DMS 273 treated with DMSO at 0.1 percent for 48 hours (cell line): ENCODE measurements at regions not wholly inside any gene's neighbourhood (a gene's known extent, or its start where the extent isn't known, plus 50 kb on each side); places are given as distances from the start of the nearest gene placed in this dataset.
A peak's percentile ranks its signal among the peaks of the same experiment; 100 is the strongest.
"Not testable (repeated sequence)": the region's sequence is repeated elsewhere in the genome, so short reads cannot be mapped to it uniquely, and the experiment has no call there.

ENCODE experiments used
- DNase-seq: peaks from one replicate; lab custom pipeline; 2025; lab: John Stamatoyannopoulos, UW

DNA sequence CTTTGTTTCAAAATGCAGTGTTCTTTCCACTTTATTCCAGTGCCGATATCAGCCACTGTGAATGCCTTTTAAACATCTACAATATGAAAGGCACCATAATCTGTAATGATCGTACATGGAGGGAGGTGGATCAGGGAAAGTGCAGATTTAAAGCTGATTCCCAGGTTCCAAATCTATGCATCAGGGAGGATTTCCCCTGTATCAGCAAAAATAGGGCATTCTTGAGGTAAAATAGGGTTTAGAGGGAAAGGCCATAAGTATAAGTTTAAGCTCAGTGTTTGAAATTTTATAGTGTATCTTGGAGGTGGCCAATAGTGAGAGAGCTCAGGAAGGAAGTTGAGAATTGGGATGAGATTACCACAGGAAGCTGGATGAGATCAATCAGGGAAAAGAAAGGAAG is 289.7 kb upstream of the ID4 start:
- DNase-seq = no peak

DNA sequence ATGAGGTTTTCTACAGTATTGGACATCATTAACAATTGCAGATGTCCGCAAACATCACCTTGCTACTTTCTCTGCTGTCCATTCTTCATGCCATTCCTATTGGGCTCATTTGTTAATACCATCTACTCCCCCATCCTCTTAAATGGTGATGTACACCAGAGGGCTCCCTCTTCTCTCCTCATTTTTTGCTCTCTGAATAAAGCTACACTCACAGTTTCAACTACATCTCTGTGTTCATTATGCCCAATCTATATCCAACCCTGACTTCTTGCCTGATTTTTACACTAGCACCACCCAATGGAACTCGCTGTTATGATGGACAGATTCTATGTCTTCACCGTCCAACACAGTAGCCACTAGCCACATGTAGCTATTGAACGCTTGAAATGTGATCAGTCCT is 288.1 kb upstream of the ID4 start:
- DNase-seq = no peak

- no peak for DNase-seq
Observed at GRCh38 chr6:19550380-19550779, 286.8 kb upstream of the ID4 start.

GRCh38 chr6:19551611-19552010 is 285.6 kb upstream of the ID4 start:
- no peak for DNase-seq

DNA sequence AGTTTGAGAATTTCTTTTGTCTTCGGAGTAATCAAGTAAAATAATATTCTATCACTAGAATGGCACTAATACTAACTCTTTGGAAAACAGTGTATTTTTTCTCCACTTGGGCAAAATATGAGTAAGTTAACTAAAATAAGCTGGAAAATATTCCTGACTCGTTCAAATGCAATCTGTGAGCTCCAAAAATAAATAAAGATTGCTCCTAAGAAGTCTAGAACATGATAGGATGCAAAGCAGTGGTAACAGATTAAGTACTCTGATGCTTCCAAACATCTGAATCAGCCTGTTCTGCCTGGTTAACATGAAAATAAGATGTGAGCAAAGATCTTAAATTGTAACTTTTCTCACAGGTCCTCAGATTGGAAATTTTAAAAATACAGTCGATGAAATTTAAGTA is 285.1 kb upstream of the ID4 start:
- DNase-seq = no peak

DNA sequence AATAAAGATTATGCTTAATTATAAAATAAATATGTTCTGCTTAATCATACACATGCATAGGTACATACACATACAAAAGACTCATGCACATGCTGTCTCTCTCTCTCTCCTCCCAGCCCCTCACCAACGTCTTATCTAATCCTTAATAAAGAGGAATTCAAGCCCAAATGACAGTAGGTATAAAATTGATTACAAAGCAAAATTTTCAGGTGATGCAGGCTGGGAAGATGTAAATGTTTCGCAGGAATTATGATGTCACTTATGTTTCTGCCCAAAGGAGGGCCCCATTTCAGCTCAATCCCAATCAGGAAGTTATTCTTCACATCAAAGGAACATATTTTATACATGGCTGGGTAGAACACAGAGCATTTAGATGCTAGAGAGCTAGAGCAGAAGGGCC is 284.6 kb upstream of the ID4 start:
- no peak for DNase-seq

DNA sequence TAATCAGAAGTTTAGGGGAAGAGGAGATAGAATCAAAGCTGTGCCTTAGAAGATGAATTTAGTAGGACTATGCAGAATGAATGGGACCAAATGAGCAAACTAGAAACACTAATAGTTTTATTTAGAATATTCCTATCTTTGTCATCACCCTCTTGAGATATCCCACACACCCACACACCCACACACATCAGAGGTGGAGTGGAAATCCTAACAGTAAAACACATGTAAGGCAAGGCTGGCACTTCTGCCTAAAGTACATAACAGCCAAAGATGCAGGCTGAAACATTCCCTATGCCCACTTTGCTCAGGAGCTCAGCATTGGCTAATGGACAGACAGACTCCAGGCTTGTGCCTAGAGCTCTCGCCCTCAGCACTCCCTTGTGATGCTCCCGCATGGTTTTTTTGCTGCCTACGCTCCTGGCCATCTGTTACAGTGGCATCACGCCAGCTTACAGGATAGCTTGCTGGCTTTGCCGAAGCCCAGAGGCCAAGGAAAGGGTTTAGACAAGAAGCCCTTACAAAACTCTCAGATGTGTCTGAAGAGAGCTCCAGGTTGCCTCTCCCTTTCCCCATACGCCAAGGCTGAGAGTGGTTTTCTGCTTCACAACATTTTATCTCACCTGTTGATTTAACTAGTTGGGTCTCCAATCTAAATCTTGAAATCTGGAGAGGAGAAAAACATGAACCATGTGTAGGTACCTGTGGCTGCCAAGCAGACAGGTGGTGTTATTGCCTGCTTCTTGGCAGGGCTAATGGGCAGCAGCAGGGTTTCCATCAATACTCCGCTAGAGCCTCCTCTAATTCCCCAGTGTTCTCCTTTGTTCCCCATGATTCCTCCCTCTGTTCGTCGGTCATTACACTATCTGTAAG is 282.6 kb upstream of the ID4 start:
- peak; percentile 99 for DNase-seq

- DNase-seq = no peak
Observed at GRCh38 chr6:19557191-19557590, 280.0 kb upstream of the ID4 start.

DNA sequence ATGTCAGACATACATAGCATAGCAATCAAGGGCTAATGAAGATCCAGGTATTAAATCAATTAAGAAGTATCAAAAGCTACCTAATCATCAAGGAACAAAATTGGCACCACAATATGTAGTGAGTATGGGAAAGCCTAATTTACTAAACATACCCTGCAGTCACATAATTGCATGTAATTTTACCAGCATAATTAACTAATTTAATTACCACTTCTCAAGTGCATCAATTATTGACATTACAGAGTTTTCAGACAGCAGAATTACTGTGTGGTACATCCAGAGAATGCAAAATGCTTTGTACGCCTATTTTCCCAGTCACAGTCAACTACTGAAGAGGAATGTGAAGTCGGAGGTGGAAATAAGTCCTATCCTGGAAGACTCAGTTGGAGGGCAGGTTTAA is 279.0 kb upstream of the ID4 start:
- DNase-seq = no peak

DNA sequence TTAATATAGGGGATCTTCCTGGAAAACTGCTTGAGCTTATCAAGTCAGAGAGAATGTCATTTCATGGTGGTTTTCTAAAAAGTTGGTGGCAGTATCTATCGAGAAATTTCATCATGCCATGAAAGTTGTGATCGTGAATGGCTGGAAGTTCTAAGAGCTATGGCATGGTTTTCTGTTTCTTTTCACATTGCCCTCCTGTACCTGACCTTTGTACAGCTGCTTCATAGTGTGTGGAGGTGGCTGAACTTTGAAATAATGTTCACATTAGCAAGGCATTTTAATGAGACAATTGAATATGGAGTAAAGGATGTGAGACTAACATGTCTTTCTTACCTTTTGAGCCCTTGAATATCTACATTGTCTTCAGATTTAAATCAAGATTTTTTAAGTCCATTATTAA is 278.2 kb upstream of the ID4 start:
- DNase-seq = no peak

DNA sequence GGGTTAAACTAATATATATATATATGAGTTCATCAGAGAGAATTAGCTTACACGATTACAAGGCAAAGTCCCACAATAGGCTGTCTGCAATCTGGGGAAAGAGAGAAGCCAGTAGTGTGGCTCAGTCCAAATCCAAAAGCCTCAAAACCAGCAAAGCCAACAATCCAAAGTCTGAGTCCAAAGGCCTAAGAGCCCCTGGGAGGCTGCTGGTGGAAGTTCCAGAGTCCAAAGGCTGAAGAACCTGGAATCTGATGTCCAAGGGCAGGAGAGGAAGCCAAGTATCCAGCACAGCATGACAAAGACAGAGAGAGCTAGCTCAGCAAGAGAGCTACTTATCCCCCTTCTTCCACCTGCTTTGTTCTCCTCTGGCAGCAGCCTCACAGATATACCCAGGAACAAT is 274.7 kb upstream of the ID4 start:
- no peak for DNase-seq

- peak; percentile 78 for DNase-seq
Observed at GRCh38 chr6:19569563-19569962, 267.6 kb upstream of the ID4 start.

DNA sequence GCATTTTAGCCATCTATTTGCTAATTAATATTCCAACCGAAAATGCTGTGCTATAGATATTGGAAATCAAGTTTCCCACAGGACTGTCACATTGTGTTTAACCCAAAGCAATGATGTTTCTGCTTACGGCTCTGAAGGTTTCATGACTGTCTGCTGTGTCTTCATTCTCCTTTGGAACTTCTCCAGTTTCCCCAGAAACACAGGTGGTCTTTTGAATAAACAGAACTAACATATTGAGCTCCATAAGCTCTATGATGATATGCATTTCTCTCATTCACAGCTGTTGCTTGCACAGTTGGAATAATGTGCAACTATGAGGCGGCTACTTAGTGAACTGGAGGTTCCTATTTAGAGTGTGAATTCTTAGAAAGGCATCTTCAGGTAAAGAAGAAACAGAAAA is 266.0 kb upstream of the ID4 start:
- DNase-seq = peak; percentile 89

DNA sequence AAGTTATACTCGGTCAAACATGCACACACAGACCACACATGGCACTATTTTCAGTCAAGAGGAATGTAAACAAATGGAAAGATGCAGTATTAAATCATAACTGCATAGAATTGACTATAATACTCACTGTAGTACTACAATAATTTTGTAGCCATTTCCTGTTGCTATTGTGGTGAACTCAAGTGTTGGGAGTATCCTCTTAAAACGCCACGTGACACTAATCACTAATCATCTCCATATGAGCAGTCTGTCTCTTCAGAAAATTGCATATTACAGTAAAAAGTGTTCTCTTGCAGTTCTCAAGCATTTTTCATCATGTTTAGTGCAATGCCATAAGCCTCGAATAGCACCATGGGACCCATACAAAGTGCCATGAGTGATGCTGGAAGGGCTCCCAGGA is 258.7 kb upstream of the ID4 start:
- no peak for DNase-seq

GRCh38 chr6:19584207-19584606 is 253.0 kb upstream of the ID4 start:
- DNase-seq = not testable (repeated sequence)

DNA sequence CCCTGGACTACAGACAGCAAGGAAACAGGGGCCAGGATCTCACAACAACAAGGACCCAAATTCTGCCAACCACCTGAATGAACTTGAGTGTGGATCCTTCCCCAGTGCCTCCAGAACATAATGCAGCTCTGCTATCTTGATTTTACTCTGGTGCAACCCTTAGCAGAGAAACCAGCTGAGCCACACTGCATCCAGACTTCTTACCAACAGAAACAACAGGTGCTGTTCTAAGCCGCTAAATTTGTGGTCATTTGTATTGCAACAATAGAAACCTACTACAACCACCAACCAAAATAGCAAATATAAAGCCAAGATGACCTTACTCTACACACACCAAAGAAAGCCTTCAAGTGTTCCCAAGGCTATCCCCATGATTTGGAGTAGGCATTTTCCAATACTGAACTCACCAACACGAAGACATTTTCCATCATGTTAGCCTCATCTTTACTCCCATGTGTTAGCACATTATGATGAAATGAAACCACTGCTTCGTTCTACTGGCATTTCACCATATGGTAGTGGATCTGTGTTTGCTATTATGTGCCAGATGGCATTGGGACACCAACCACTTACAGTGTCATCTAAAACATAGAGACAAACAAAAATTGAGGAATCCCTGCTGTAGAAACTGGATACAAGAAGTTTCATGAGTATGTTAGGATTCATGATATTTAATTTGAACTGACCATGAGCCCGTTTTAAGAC is 249.8 kb upstream of the ID4 start:
- DNase-seq = peak; percentile 81

GRCh38 chr6:19590501-19591131 is 246.6 kb upstream of the ID4 start:
- no peak for DNase-seq

- no peak for DNase-seq
Observed at GRCh38 chr6:19597809-19598320, 239.3 kb upstream of the ID4 start.

GRCh38 chr6:19599796-19600464 is 237.2 kb upstream of the ID4 start:
- no peak for DNase-seq

GRCh38 chr6:19602434-19603013 is 234.6 kb upstream of the ID4 start:
- DNase-seq = no peak

GRCh38 chr6:19603721-19604120 is 233.4 kb upstream of the ID4 start:
- DNase-seq = no peak

DNA sequence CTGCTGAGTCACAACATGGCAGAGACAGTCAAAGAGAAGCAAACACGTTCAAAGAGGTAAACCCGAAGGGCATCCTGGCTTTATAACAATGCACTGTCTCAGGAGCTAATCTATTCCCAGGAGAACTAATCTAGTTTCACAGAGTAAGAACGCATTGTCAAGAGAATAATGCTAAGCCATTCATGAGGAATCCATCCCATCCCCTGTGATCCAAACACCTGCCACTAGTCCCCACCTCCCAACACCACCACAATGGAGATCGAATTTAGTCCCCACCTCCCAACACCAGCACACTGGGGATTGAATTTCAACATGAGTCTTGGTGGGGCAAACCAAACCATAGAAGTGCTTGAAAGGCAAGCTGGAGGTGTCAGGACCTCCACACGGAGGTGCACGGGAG is 231.5 kb upstream of the ID4 start:
- DNase-seq = no peak
